ENCODE measurements at regions not wholly inside any gene's neighbourhood (a gene's known extent, or its start where the extent isn't known, plus 50 kb on each side); places are given as distances from the start of the nearest gene placed in this dataset.

DNA sequence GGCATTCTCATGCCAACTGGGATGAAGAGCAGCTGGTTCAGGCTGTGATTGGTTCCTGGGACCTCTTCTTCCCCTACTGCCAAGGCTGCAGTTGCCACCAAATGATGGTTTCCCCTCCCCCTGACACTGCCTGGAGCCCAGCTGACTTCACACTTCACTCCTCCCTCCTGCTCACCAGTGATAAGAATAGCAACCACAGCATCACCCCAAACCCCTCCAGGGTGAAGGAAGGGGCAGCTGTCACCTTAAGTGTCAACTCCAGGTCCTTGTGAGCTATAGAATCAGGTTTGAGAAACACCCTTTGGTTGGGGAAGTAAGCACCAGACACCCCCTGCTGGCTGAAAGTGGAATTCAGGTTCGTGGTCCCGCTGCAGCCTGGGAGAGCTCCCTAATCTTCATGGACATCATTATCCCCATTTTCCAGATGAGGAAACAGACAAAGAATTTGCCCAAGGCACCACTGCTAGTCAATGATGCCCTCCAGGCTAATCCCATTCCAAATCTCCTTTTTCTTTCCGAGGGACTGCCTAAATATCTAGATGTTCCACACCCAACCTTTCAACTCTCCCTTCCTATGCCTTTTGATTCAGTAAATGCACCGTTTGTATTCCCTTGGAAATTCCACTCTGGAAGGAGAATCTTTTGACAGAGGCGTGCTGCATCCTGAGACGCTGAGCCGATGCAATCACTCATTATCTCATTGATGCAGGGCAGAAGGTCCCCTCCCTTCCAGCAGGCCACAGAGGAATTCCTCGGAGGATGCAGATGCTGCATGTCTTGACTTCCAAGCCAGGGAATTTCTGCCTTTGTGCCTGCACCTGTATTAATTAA, 50.6 kb upstream of the UQCRFS1 start:
- peak; percentile 47 for DNase-seq (ENCODE audit: low read depth)
- TF ChIP-seq, protein P1, sequence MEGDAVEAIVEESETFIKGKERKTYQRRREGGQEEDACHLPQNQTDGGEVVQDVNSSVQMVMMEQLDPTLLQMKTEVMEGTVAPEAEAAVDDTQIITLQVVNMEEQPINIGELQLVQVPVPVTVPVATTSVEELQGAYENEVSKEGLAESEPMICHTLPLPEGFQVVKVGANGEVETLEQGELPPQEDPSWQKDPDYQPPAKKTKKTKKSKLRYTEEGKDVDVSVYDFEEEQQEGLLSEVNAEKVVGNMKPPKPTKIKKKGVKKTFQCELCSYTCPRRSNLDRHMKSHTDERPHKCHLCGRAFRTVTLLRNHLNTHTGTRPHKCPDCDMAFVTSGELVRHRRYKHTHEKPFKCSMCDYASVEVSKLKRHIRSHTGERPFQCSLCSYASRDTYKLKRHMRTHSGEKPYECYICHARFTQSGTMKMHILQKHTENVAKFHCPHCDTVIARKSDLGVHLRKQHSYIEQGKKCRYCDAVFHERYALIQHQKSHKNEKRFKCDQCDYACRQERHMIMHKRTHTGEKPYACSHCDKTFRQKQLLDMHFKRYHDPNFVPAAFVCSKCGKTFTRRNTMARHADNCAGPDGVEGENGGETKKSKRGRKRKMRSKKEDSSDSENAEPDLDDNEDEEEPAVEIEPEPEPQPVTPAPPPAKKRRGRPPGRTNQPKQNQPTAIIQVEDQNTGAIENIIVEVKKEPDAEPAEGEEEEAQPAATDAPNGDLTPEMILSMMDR (IDR thresholded peaks at IDR 0.05; ENCODE audit: low read length, missing control alignments), result peak; percentile 77
- no peak overlapping the region for H3K4me3 ChIP-seq (replicated peaks; ENCODE audit: low read depth, low read length)

DNA sequence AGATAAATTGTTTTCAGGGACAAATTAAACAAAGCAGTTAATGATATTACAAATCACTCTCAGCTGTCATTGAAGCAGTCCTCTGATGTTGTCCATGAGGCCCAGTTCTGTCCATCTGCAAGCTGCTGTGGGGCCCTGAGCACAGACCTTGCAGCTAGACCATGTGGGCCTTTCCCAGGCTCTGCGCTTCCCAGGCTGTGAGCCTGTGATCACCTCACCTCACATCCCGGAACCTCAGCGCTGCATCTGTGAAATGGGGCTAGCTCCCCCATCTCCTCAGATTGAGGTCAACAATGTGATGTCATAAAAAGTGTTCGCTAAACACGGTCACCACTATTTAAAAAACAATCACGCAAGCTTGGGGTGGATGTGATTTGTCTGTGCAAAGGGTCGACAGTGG, 51.9 kb upstream of the UQCRFS1 start:
- DNase-seq (ENCODE audit: low read depth), result no peak
- TF ChIP-seq, protein P1 (IDR thresholded peaks at IDR 0.05; ENCODE audit: low read length, missing control alignments), result no peak

DNA sequence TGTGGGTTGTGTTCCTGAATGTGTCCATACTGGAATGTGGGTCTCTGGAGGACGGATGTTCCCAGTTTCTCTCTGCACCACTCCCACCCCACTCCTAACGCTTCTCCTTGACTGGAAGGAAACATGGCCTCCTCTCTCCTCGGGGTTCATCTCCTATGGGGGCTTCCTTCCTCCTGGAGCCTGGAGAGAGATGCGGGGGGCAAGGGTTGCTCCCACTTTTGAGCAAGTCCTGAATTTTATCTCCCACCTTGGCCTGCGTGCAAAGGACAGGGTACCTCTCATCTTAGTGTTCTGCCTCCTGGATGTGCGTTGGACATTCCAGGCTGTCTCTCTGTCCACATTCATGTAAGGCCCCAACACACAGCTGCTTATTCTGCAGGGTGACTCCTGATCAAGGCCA, 52.5 kb upstream of the UQCRFS1 start:
- no peak for DNase-seq (ENCODE audit: low read depth)
- TF ChIP-seq, protein P1 (IDR thresholded peaks at IDR 0.05; ENCODE audit: low read length, missing control alignments), result no peak

More for the DNA sequence above, 51.9 kb upstream of the UQCRFS1 start:
- no peak overlapping the region for H3K4me3 ChIP-seq (replicated peaks; ENCODE audit: low read depth, low read length)

DNA sequence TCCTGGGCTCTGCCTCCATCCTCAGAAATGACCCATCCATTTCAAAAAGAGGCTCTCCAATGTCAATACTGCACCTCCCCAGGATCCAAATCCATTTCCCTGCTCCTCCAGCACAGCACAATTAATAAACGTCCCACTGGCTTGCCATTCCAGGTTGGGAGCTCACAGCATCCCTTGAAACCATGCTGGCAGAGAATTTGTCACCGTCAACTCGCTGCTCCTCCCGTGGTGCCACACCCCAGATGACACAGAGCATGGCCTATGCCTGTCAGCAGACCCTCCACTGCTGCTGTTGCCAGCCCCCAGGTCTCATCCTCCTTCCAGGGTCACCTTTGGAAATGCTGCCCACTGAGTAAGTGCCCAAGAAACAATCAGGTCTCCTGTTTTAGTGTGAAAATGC, 53.0 kb upstream of the UQCRFS1 start:
- H3K4me3 ChIP-seq (replicated peaks; ENCODE audit: low read depth, low read length), result no peak overlapping the region
- TF ChIP-seq, protein P1 (IDR thresholded peaks at IDR 0.05; ENCODE audit: low read length, missing control alignments), result no peak
- DNase-seq (ENCODE audit: low read depth), result no peak

More for the DNA sequence above, 52.5 kb upstream of the UQCRFS1 start:
- H3K4me3 ChIP-seq (replicated peaks; ENCODE audit: low read depth, low read length), result no peak overlapping the region

DNA sequence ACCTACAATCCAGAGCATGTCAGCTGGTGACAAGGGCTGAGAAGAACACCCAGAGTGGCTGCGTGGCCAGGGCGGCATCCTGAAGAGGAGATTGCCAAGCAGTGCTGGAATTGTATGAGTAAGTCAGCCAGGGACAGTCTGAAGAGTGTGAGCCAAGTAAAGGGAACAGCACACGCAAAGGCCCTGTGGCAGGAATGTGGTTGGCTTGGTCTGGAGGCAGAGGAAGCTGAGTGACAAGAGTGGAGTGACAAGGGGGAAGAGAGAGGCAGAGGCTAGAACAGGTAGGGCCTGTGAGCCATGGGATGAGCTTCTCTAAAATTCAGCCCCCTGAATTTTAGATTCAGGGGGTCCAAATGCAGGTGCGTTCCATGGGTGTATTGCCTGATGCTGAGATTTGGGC, 53.7 kb upstream of the UQCRFS1 start:
- TF ChIP-seq, protein P1 (IDR thresholded peaks at IDR 0.05; ENCODE audit: low read length, missing control alignments), result no peak
- no peak overlapping the region for H3K4me3 ChIP-seq (replicated peaks; ENCODE audit: low read depth, low read length)
- DNase-seq (ENCODE audit: low read depth), result no peak

DNA sequence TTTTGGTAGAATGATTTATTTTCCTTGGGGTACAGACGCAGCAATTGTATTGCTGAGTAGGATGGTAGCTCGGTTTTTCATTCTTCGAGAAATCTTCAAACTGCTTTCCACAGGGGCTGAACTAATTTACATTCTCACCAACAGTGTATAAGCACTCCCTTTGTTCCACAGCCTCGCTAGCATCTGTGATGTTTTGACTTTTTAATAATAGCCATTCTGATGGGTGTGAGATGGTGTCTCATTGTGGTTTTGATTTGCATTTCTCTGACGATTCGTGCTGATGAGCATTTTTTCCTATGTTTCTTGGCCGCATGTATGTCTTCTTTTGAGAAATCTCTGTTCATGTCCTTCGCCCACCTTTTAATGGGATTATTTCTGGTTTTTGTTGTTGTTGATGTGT, 54.8 kb upstream of the UQCRFS1 start:
- TF ChIP-seq, protein P1 (IDR thresholded peaks at IDR 0.05; ENCODE audit: low read length, missing control alignments), result no peak
- DNase-seq (ENCODE audit: low read depth), result no peak
- no peak overlapping the region for H3K4me3 ChIP-seq (replicated peaks; ENCODE audit: low read depth, low read length)

DNA sequence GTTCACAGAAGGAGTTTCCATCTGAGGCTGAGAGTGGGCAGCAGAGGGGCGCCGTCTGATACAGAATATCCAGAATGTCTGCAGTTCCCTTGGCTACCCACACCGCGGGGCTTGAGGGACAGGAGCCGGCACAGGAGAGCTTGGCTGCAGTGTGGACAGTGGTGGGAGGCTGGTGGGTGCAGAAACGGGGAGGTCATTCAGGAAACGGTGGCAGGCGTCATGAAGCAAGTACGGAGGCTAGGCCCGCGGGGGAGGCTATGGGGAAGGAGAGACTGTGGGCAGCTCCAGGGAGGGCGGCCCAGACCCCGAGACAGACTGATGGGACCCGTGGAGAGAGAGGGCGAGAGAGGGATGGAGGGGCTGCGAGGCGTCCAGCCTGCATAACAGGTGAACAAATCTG, 55.2 kb upstream of the UQCRFS1 start:
- no peak overlapping the region for H3K4me3 ChIP-seq (replicated peaks; ENCODE audit: low read depth, low read length)
- DNase-seq (ENCODE audit: low read depth), result no peak
- TF ChIP-seq, protein P1 (IDR thresholded peaks at IDR 0.05; ENCODE audit: low read length, missing control alignments), result no peak

All from fibroblast of pulmonary artery (primary cell).